ENCODE measurements at regions not wholly inside any gene's neighbourhood (a gene's known extent, or its start where the extent isn't known, plus 50 kb on each side); places are given as distances from the start of the nearest gene placed in this dataset.

DNA sequence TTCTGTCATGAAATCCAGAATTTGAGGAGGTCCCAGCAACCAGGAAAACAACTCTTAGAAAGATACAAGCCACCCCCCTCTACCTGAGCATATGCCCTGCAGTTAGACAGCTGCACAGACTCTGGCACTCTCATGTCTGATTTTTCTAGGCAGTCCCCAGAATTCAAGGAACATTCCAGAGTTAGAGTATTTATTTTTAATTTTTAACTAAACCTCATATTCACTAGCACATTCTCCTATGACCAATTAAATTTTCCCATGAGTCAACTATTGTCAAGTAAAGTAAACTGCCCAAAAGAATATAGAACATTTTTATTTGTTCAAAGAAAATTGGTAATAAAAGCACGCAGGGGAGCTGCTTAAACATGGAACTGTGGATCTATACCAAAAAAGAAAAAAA is 490.5 kb upstream of the SEMA6A start:
- DNase-seq (ENCODE audit: low spot score) = no peak

GRCh38 chr5:117060099-117060498 is 485.5 kb upstream of the SEMA6A start:
- DNase-seq (ENCODE audit: low spot score) = no peak

GRCh38 chr5:117058740-117059139 is 484.1 kb upstream of the SEMA6A start:
- no peak for DNase-seq (ENCODE audit: low spot score)

DNA sequence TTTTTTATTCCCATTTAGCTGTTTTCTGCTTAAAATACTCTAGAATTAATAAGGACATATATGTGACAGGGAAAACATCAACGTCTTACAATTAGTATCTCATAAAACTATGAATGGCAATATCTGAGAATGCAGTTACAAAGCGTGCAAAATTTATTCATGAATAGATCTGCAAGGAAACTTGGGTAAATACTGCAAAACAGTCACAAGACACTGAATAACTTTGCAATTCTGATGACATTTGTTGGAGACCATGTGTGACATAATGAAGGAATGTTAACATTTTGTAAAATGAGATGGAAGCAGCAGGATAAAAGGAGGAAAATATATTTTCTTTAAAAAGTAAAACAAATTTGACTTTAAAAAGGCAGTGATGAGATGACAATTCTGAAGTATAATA is 480.9 kb upstream of the SEMA6A start:
- no peak for DNase-seq (ENCODE audit: low spot score)

DNA sequence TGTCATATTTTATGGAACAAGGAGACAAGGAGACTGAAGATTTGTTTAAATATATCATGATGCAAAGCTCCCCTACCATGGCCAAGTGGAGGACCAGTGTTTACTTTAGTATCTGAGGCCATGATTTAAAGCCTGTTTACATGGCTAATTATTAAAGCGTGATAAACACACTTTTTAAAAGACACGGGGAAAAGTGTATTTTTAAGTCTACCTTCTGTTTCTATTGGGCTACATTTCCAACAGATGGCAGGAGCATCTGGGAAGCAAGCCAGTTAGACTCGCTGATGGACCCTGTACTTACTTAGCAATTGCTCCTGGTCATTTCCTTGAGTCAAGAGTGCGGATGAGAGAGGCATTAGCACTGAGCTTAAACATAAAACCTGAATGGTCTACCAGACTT is 480.3 kb upstream of the SEMA6A start:
- no peak for DNase-seq (ENCODE audit: low spot score)

DNA sequence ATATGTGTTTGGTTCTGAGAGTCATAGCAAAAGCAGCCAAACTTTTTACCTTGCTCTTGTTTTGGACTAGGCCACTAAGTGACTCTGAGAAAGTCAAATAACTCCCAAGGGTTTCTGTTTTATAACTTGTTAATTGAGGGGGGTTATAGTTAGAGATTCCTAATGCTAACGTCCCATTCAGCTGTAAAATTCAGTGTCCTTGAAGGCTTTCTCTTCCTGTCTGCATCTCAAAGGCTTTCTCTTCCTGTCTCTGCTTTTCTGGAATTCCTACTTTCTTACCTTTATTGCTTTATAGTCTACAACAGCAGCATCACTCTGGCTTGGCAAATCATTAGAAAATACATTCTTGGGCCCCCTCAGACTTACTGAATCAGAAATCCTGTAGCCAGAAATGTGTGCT is 479.5 kb upstream of the SEMA6A start:
- no peak for DNase-seq (ENCODE audit: low spot score)

DNA sequence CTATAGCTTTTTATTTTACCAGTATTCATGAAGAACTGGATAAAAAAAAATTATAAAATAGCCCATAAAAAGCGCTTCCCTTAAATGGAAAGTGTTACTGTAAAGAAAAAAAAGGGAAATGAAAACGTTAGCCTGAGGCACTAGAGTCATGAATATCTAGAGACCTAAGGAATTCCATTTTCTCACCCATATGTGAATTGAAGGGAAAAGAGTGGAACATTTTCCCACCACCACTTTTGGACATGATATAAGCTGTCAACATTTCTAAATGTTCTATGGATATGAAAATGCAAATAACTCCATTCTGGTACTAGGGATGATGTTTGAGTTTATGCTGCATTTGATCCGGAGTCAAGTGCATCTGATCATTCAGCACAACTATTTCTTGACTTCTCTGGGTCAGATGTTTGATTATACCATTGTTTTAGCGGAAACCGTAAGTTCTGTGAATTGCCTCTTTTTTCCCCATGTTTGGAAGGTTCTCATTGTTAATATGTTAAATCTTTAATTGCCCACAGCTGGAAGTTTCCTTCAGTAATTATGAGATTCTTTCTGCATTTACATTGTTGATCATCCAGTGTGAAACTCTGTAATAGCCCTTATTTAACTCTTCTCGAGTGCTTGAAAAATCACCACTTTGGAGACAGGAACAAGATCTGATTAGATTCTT is 467.4 kb upstream of the SEMA6A start:
- no peak for DNase-seq (ENCODE audit: low spot score)

DNA sequence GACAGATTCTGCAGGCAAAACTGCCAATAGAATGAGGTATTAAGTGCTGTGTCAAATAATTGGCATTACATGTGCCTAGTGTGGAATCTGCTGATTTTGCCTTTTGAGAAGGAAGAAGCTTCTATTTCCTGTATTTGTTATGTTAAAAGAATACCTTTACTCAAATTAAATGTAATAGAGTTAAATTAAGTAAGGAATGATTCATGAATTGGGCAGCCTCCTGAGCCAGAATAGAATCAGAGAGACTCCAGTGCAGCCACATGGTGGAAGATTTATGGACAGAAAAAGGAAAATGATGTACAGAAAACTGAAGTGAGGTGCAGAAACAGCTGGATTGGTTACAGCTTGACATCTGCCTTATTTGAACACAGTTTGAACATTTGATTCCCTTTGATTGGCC is 464.4 kb upstream of the SEMA6A start:
- no peak for DNase-seq (ENCODE audit: low spot score)

GRCh38 chr5:117027384-117027783 is 452.8 kb upstream of the SEMA6A start:
- no peak for DNase-seq (ENCODE audit: low spot score)

GRCh38 chr5:117020999-117021398 is 446.4 kb upstream of the SEMA6A start:
- DNase-seq (ENCODE audit: low spot score) = no peak

GRCh38 chr5:117013280-117013877 is 438.8 kb upstream of the SEMA6A start:
- no peak for DNase-seq (ENCODE audit: low spot score)

GRCh38 chr5:117010574-117010973 is 436.0 kb upstream of the SEMA6A start:
- no peak for DNase-seq (ENCODE audit: low spot score)

GRCh38 chr5:116998024-116998423 is 423.4 kb upstream of the SEMA6A start:
- DNase-seq (ENCODE audit: low spot score) = no peak

GRCh38 chr5:116992681-116993080 is 418.1 kb upstream of the SEMA6A start:
- DNase-seq (ENCODE audit: low spot score) = no peak

GRCh38 chr5:116989995-116990394 is 415.4 kb upstream of the SEMA6A start:
- no peak for DNase-seq (ENCODE audit: low spot score)

DNA sequence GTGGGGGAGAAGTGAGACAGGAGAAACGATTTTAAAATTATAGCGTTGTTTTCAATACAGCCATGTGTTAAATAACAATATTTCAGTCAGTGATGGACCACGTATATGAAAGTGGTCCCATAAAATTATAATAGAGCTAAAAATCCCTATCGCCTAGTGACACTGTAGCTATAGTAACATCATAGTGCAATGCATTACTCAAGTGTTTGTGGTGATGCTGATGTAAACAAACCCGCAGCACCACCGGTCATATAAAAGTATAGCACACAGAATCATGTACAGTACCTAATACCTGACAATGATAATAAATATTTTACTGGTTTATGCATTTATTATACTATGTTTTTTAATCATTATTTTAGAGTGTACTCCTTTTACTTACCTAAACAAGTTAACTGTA is 407.4 kb upstream of the SEMA6A start:
- DNase-seq (ENCODE audit: low spot score) = no peak

DNA sequence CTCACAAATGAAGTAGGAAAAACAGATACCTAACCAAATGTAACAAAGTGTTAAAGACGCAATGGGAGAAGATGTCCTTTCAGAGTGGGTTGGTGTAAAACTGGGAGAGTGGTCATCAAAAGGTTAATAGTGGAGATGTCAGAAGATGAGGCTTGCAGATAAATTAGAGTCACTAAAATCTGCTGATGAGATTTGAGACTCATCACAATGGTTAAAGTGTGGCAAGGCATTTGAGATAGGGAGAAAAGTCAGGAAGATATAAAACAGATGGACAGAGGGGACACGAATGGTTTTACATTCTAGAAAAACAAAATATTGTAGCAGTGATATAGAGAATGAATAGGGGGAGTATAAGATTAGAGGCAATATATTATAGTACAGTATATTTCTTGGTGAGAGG is 406.0 kb upstream of the SEMA6A start:
- DNase-seq (ENCODE audit: low spot score) = no peak

DNA sequence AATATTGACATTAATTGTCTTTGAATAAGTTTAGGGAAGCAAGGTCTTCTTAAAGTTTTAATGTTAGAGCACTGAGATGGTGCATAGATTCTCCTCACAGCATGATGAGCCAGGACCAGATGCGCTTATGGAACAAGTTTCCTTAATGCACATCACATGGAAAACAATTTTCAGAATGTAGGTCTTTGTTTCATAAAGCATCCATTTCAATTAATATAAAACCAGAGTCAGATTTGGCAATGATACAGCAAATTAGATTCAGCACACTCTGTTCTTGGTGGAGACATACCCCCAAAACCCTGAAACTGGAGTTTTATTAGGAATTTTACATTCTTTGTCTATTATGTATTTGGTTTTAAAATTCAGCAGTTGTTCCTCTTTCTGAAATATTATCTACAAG is 402.1 kb upstream of the SEMA6A start:
- no peak for DNase-seq (ENCODE audit: low spot score)

GRCh38 chr5:116971131-116971530 is 396.5 kb upstream of the SEMA6A start:
- DNase-seq (ENCODE audit: low spot score) = no peak

GRCh38 chr5:116970318-116970717 is 395.7 kb upstream of the SEMA6A start:
- DNase-seq (ENCODE audit: low spot score) = no peak

DNA sequence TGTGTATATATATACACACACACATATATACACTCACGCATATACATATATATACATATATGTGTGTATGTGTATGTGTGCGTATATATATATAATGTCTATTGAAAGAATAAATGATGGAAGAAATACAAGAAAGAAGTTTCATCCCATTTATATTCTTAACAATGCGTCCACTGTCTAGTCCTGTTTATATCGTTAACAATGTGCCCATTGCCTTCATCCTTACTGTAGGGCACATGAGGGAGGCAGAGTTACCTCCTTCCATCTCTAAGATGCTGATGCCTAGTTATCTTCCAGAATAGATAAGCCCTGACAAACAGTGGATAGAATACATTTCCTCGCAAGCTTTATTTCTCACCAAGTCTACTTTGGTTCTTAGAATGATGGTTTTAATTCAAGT is 389.8 kb upstream of the SEMA6A start:
- no peak for DNase-seq (ENCODE audit: low spot score)

DNA sequence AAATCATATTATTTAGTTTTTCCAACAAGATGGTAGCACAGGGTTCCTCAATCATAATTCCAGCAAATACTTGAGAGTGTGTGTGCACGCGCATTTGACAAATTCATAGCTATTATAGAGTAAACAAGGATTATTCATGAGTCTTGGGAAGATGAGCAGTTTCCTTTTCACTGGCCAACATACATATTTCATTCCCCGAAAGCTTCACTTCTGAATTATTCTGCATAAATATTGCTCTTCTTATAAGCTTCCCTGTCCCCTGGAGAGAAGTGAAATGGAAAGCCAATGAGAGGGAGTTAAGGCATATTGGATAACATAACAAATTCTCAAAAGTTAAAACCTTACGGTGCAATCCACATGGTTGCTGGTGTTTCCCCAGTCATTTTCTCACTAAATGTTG is 386.4 kb upstream of the SEMA6A start:
- DNase-seq (ENCODE audit: low spot score) = no peak

GRCh38 chr5:116959843-116960242 is 385.2 kb upstream of the SEMA6A start:
- no peak for DNase-seq (ENCODE audit: low spot score)

GRCh38 chr5:116953251-116953930 is 378.8 kb upstream of the SEMA6A start:
- DNase-seq (ENCODE audit: low spot score) = no peak

Data from hematopoietic multipotent progenitor cell treated with erythropoietin and hydrocortisone succinate and interleukin-3 and kit ligand, for 17 days (in vitro differentiated cells).